RWPE2 (cell line): ENCODE measurements at regions not wholly inside any gene's neighbourhood (a gene's known extent, or its start where the extent isn't known, plus 50 kb on each side); places are given as distances from the start of the nearest gene placed in this dataset.

Experiments used
- ATAC-seq: fragments of 200-7000 bp; cut with Tn5 transposase; 3 replicates; pipeline ENCODE4 v1.9.1; 2021; ENCODE audit warnings: low read depth
- DNase-seq: peaks from one replicate; pipeline ENCODE4 v3.0.0-alpha.2; 2020; ENCODE audit warnings: low spot score
- H3K27ac ChIP-seq: fragments of 450-650 bp; 2 replicates; pipeline ENCODE4 v1.5.1; 2017; ENCODE audit warnings: mild to moderate bottlenecking; ENCODE audit not compliant: poor library complexity, severe bottlenecking
- H3K27me3 ChIP-seq: fragments of 250-450 bp; sonication (Bioruptor Pico); 2 replicates; pipeline ENCODE4 v1.5.1; 2021; ENCODE audit warnings: mild to moderate bottlenecking, moderate library complexity; ENCODE audit not compliant: insufficient read depth, poor library complexity, severe bottlenecking
- H3K36me3 ChIP-seq: fragments of 250-450 bp; sonication (Bioruptor Pico); 2 replicates; pipeline ENCODE4 v1.5.1; 2020; ENCODE audit warnings: low read depth, mild to moderate bottlenecking, moderate library complexity
- H3K4me1 ChIP-seq: fragments of 250-450 bp; sonication (Bioruptor Pico); 2 replicates; pipeline ENCODE4 v1.5.1; 2021; ENCODE audit warnings: mild to moderate bottlenecking, moderate library complexity; ENCODE audit not compliant: insufficient read depth, poor library complexity, severe bottlenecking
- H3K4me3 ChIP-seq: fragments of 250-450 bp; sonication (Bioruptor Pico); 2 replicates; pipeline ENCODE4 v1.5.1; 2021; ENCODE audit warnings: mild to moderate bottlenecking, moderate library complexity; ENCODE audit not compliant: severe bottlenecking
- H3K9me3 ChIP-seq: fragments of 250-450 bp; sonication (Bioruptor Pico); 2 replicates; pipeline ENCODE4 v1.5.1; 2021; ENCODE audit warnings: mild to moderate bottlenecking, moderate library complexity; ENCODE audit not compliant: severe bottlenecking
- CTCF ChIP-seq: fragments of 450-650 bp; IDR thresholded peaks from one replicate; pipeline ENCODE4 v1.5.1; 2017; ENCODE audit warnings: mild to moderate bottlenecking, moderate library complexity; ENCODE audit not compliant: poor library complexity, severe bottlenecking

- Histone ChIP-seq H3K27me3 (no peaks in the 10 kb centered on the region), H3K4me1 (no peaks in the 10 kb centered on the region), H3K36me3 (no peaks in the 10 kb centered on the region), H3K27ac (no peak overlapping the region), H3K4me3 (no peak overlapping the region), H3K9me3 (no peaks in the 10 kb centered on the region)
- ATAC-seq = no peak
- TF ChIP-seq CTCF = no peak
- no peak for DNase-seq
Measured at GRCh38 chr3:25365636-25366035, 62.4 kb upstream of the RARB start.

GRCh38 chr3:25367025-25367424 lies 61.0 kb upstream of the RARB start:
- DNase-seq (no peak), ATAC-seq (no peak)
- H3K9me3 ChIP-seq = no peaks in the 10 kb centered on the region
- no peaks in the 10 kb centered on the region for H3K36me3 ChIP-seq
- H3K4me1 ChIP-seq = no peaks in the 10 kb centered on the region
- no peak overlapping the region for H3K27ac ChIP-seq
- H3K4me3 ChIP-seq = no peak overlapping the region
- no peak for TF ChIP-seq CTCF
- no peaks in the 10 kb centered on the region for H3K27me3 ChIP-seq

GRCh38 chr3:25372167-25372566 lies 55.9 kb upstream of the RARB start:
- TF ChIP-seq CTCF = no peak
- no peaks in the 10 kb centered on the region for H3K9me3 ChIP-seq
- no peaks in the 10 kb centered on the region for H3K27me3 ChIP-seq
- no peak for ATAC-seq
- no peak for DNase-seq
- no peaks in the 10 kb centered on the region for H3K4me1 ChIP-seq
- H3K36me3 ChIP-seq = no peaks in the 10 kb centered on the region
- no peak overlapping the region for H3K27ac ChIP-seq
- no peak overlapping the region for H3K4me3 ChIP-seq

- ATAC-seq (no peak), DNase-seq (no peak)
- Histone ChIP-seq H3K4me1 (no peaks in the 10 kb centered on the region), H3K27ac (no peak overlapping the region), H3K36me3 (no peaks in the 10 kb centered on the region), H3K9me3 (no peaks in the 10 kb centered on the region), H3K4me3 (no peak overlapping the region), H3K27me3 (no peaks in the 10 kb centered on the region)
- no peak for TF ChIP-seq CTCF
Measured at GRCh38 chr3:25376340-25376739, 51.7 kb upstream of the RARB start.

GRCh38 chr3:25377042-25377441 lies 51.0 kb upstream of the RARB start:
- H3K27ac ChIP-seq = no peak overlapping the region
- no peak for ATAC-seq
- no peak for TF ChIP-seq CTCF
- no peak overlapping the region for H3K4me3 ChIP-seq
- H3K9me3 ChIP-seq = no peaks in the 10 kb centered on the region
- no peaks in the 10 kb centered on the region for H3K27me3 ChIP-seq
- H3K4me1 ChIP-seq = no peaks in the 10 kb centered on the region
- no peaks in the 10 kb centered on the region for H3K36me3 ChIP-seq
- no peak for DNase-seq
